Breast epithelium (tissue), 3 donors: ENCODE measurements at regions not wholly inside any gene's neighbourhood (a gene's known extent, or its start where the extent isn't known, plus 50 kb on each side); places are given as distances from the start of the nearest gene placed in this dataset.

Source experiments
- POLR2A ChIP-seq: fragments of 450-650 bp; IDR thresholded peaks from one replicate; pipeline ENCODE4 v1.6.1; 2016; ENCODE audit warnings: antibody characterized with exemption, mild to moderate bottlenecking, moderate library complexity
- POLR2AphosphoS5 ChIP-seq, 3 donors: sonication (generic); formaldehyde crosslinking; IDR thresholded peaks; one replicate each; pipeline ENCODE4 v1.6.1; 2017; ENCODE audit warnings: antibody characterized with exemption in 3 of 3
- TF ChIP-seq, protein P1 (sequence below), 3 donors: fragments of 450-650 bp; IDR thresholded peaks; one replicate each; pipeline ENCODE4 v1.5.1; 2016 to 2017; ENCODE audit warnings: antibody characterized with exemption in 3 of 3, mild to moderate bottlenecking in 3 of 3, moderate library complexity in 3 of 3

DNA sequence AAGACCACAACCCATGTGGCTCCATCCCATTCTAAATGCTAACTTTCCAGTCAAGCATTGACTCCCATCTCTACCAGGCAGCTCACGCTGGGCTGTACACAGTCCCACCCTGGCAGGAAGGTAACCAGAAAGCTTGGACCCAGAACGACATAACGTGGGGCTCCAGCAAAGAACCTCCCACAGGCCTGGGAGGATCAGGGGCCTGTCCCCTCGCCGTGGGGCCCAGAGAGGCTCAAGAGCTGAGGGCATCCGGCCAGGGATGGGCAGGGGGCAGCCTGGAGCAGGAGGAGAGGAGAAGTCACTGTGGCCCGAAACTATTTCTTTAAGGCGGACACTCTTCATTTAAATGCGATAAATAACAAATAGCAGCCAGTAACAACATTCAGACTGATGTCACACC is 169.9 kb downstream of the SHANK2 start:
- TF ChIP-seq, protein P1, sequence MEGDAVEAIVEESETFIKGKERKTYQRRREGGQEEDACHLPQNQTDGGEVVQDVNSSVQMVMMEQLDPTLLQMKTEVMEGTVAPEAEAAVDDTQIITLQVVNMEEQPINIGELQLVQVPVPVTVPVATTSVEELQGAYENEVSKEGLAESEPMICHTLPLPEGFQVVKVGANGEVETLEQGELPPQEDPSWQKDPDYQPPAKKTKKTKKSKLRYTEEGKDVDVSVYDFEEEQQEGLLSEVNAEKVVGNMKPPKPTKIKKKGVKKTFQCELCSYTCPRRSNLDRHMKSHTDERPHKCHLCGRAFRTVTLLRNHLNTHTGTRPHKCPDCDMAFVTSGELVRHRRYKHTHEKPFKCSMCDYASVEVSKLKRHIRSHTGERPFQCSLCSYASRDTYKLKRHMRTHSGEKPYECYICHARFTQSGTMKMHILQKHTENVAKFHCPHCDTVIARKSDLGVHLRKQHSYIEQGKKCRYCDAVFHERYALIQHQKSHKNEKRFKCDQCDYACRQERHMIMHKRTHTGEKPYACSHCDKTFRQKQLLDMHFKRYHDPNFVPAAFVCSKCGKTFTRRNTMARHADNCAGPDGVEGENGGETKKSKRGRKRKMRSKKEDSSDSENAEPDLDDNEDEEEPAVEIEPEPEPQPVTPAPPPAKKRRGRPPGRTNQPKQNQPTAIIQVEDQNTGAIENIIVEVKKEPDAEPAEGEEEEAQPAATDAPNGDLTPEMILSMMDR (IDR thresholded peaks at IDR 0.05): no peak
- TF ChIP-seq POLR2AphosphoS5 (IDR thresholded peaks at IDR 0.05) (no peak), POLR2A (no peak)
